Right lobe of liver (tissue), 4 donors: ENCODE measurements at regions not wholly inside any gene's neighbourhood (a gene's known extent, or its start where the extent isn't known, plus 50 kb on each side); places are given as distances from the start of the nearest gene placed in this dataset.

ENCODE experiments used
- CTCF ChIP-seq, 4 donors: fragments of 200-600 bp in 3 of 4; fragments of 450-650 bp in 1 of 4; IDR thresholded peaks; one replicate each; pipeline versions ENCODE4 v1.5.1 to v1.8.0; 2016 to 2022; ENCODE audit warnings: antibody characterized with exemption in 4 of 4, mild to moderate bottlenecking in 2 of 4
- POLR2A ChIP-seq: fragments of 450-650 bp; IDR thresholded peaks from one replicate; pipeline ENCODE4 v1.6.1; 2017; ENCODE audit warnings: antibody characterized with exemption, mild to moderate bottlenecking
- donor health status: DM: no; HTN: no; CAD: no.
- donor health status: DM: no; HTN: no; CAD: no.
- donor health status: DM: no; HTN: yes; CAD: no.

- no peak for TF ChIP-seq CTCF (IDR thresholded peaks at IDR 0.05)
- no peak for TF ChIP-seq POLR2A
Observed at GRCh38 chr7:119647286-119647685, 625.7 kb upstream of the KCND2 start.
